ENCODE measurements at regions not wholly inside any gene's neighbourhood (a gene's known extent, or its start where the extent isn't known, plus 50 kb on each side); places are given as distances from the start of the nearest gene placed in this dataset.

- no peak for DNase-seq (ENCODE audit: low spot score)
- TF ChIP-seq CTCF (conservative IDR thresholded peaks at IDR 0.05; ENCODE audit: low read depth): no peak
- POLR2A ChIA-PET (ENCODE audit: low non-redundant PET): no interaction called here
- CTCF ChIA-PET: no interaction called here
- H3K27ac ChIP-seq: no peak overlapping the region
Measured at GRCh38 chrX:27883468-27884092, 75.8 kb downstream of the MAGEB10 start.

GRCh38 chrX:27882695-27883094, 74.9 kb downstream of the MAGEB10 start:
- no peak for DNase-seq (ENCODE audit: low spot score)
- no peak for TF ChIP-seq CTCF (conservative IDR thresholded peaks at IDR 0.05; ENCODE audit: low read depth)
- ChIA-PET CTCF (no interaction called here), POLR2A (ENCODE audit: low non-redundant PET) (no interaction called here)
- H3K27ac ChIP-seq: no peak overlapping the region

GRCh38 chrX:27878862-27879261, 71.1 kb downstream of the MAGEB10 start:
- no peak overlapping the region for H3K27ac ChIP-seq
- TF ChIP-seq CTCF (conservative IDR thresholded peaks at IDR 0.05; ENCODE audit: low read depth): no peak
- ChIA-PET CTCF (no interaction called here), POLR2A (ENCODE audit: low non-redundant PET) (no interaction called here)
- DNase-seq (ENCODE audit: low spot score): no peak
